ENCODE measurements at regions not wholly inside any gene's neighbourhood (a gene's known extent, or its start where the extent isn't known, plus 50 kb on each side); places are given as distances from the start of the nearest gene placed in this dataset.

DNA sequence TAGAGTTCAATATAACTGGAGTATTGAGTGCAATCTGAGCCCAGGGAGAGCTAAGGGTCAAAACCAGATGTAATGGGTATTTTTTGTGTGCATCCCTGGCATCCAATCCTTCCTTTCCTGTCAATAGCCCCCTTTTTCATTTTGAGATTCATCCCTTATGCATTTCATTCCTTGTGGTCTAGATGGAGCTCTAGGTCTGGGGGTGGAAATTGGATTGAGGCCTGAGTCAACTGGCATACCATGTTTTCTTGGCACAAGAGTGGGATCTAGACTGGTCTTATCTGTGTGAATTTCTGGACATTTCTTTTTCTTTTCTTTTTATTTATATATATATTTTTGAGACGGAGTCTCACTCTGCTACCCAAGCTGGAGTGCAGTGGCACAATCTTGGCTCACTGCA, 67.3 kb upstream of the RAB3GAP2 start:
- TF ChIP-seq POLR2AphosphoS5 (IDR thresholded peaks at IDR 0.05; ENCODE audit: low read depth) = no peak
- TF ChIP-seq, protein P1, sequence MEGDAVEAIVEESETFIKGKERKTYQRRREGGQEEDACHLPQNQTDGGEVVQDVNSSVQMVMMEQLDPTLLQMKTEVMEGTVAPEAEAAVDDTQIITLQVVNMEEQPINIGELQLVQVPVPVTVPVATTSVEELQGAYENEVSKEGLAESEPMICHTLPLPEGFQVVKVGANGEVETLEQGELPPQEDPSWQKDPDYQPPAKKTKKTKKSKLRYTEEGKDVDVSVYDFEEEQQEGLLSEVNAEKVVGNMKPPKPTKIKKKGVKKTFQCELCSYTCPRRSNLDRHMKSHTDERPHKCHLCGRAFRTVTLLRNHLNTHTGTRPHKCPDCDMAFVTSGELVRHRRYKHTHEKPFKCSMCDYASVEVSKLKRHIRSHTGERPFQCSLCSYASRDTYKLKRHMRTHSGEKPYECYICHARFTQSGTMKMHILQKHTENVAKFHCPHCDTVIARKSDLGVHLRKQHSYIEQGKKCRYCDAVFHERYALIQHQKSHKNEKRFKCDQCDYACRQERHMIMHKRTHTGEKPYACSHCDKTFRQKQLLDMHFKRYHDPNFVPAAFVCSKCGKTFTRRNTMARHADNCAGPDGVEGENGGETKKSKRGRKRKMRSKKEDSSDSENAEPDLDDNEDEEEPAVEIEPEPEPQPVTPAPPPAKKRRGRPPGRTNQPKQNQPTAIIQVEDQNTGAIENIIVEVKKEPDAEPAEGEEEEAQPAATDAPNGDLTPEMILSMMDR (conservative IDR thresholded peaks at IDR 0.05; ENCODE audit: low read depth in 2 of 2) = peak; percentile 35 to 65
- no peak for TF ChIP-seq NANOG (IDR thresholded peaks at IDR 0.05; ENCODE audit: borderline replicate concordance)
- TF ChIP-seq, protein P2, sequence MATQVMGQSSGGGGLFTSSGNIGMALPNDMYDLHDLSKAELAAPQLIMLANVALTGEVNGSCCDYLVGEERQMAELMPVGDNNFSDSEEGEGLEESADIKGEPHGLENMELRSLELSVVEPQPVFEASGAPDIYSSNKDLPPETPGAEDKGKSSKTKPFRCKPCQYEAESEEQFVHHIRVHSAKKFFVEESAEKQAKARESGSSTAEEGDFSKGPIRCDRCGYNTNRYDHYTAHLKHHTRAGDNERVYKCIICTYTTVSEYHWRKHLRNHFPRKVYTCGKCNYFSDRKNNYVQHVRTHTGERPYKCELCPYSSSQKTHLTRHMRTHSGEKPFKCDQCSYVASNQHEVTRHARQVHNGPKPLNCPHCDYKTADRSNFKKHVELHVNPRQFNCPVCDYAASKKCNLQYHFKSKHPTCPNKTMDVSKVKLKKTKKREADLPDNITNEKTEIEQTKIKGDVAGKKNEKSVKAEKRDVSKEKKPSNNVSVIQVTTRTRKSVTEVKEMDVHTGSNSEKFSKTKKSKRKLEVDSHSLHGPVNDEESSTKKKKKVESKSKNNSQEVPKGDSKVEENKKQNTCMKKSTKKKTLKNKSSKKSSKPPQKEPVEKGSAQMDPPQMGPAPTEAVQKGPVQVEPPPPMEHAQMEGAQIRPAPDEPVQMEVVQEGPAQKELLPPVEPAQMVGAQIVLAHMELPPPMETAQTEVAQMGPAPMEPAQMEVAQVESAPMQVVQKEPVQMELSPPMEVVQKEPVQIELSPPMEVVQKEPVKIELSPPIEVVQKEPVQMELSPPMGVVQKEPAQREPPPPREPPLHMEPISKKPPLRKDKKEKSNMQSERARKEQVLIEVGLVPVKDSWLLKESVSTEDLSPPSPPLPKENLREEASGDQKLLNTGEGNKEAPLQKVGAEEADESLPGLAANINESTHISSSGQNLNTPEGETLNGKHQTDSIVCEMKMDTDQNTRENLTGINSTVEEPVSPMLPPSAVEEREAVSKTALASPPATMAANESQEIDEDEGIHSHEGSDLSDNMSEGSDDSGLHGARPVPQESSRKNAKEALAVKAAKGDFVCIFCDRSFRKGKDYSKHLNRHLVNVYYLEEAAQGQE (IDR thresholded peaks at IDR 0.05; ENCODE audit: unreplicated experiment) = no peak
- no peak for TF ChIP-seq EZH2 (IDR thresholded peaks at IDR 0.05; ENCODE audit: low read depth, unreplicated experiment)
- TF ChIP-seq EZH2phosphoT487 (IDR thresholded peaks at IDR 0.05; ENCODE audit: unreplicated experiment) = no peak
- no peak for TF ChIP-seq CREB1 (CRISPR knock-in tag; IDR thresholded peaks at IDR 0.05; ENCODE audit: low read depth)
- no peak for TF ChIP-seq ZNF331 (CRISPR knock-in tag; IDR thresholded peaks at IDR 0.05; ENCODE audit: low read depth)
- no peak for TF ChIP-seq STAT1 (IDR thresholded peaks at IDR 0.05; ENCODE audit: unreplicated experiment)
- no peak for TF ChIP-seq ZNF114 (CRISPR knock-in tag; IDR thresholded peaks at IDR 0.05)

All from GM23338 (cell line).